ENCODE measurements at regions not wholly inside any gene's neighbourhood (a gene's known extent, or its start where the extent isn't known, plus 50 kb on each side); places are given as distances from the start of the nearest gene placed in this dataset.

DNA sequence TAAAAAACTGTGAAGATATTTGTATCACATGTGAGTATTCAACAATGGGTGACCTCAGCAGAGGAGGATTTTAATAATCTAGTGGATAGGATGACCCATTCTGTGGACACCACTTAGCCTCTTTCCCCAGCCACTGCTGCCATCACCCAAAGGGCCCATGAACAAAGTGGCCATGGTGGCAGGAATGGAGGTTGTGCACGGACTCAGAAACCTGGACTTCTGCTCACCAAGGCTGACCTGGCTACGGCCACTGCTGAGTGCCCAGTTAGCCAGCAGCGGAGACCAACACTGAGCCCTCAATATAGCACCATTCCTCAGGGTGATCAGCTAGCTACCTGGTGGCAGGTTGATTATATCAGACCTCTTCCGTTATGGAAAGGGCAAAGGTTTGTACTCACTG lies 1410.4 kb upstream of the CDH9 start:
- no peak overlapping the region for H2AK5ac ChIP-seq (ENCODE audit: low read depth, low read length)
- no peak overlapping the region for H2BK5ac ChIP-seq (ENCODE audit: low read depth, low read length)
- DNase-seq (ENCODE audit: low read depth in 1 of 2, low spot score in 2 of 2) = no peak
- H3K4me3 ChIP-seq (ENCODE audit: extremely low read depth in 1 of 4, insufficient read depth in 2 of 4, low read depth in 3 of 4, low read length in 4 of 4) = no peak overlapping the region
- no peak overlapping the region for H3K9ac ChIP-seq (replicated peaks in 1 of 4; ENCODE audit: extremely low read depth in 1 of 4, low read depth in 3 of 4, low read length in 3 of 4)
- H3K14ac ChIP-seq (ENCODE audit: insufficient read length) = no peak overlapping the region
- 80% methylated on average over 4 of the region's 4 CpGs; no CpG with 5 or more reads in 1 of the 2 experiments for WGBS, 2 experiments (ENCODE audit: extremely low coverage in 1 of 2, insufficient coverage in 1 of 2, insufficient read length in 1 of 2, insufficient replicate concordance in 2 of 2, low coverage in 1 of 2, low lambda C conversion rate in 2 of 2, missing lambda C conversion rate in 1 of 2)
- H2BK15ac ChIP-seq (ENCODE audit: low read length) = no peak overlapping the region
- H4K91ac ChIP-seq (replicated peaks; ENCODE audit: insufficient read length, low read length) = no peak overlapping the region
- H3K79me2 ChIP-seq (ENCODE audit: control insufficient read depth in 1 of 2, insufficient read depth in 2 of 2, low read length in 2 of 2) = no peaks in the 10 kb centered on the region
- TF ChIP-seq RBBP5 (IDR thresholded peaks at IDR 0.05; ENCODE audit: borderline replicate concordance, low read depth, low read length) (no peak), EP300 (IDR thresholded peaks at IDR 0.05; ENCODE audit: borderline replicate concordance in 1 of 2, low read depth in 2 of 2, low read length in 2 of 2) (no peak), BACH1 (IDR thresholded peaks at IDR 0.05; ENCODE audit: low read length) (no peak)
- TF ChIP-seq, protein P1, sequence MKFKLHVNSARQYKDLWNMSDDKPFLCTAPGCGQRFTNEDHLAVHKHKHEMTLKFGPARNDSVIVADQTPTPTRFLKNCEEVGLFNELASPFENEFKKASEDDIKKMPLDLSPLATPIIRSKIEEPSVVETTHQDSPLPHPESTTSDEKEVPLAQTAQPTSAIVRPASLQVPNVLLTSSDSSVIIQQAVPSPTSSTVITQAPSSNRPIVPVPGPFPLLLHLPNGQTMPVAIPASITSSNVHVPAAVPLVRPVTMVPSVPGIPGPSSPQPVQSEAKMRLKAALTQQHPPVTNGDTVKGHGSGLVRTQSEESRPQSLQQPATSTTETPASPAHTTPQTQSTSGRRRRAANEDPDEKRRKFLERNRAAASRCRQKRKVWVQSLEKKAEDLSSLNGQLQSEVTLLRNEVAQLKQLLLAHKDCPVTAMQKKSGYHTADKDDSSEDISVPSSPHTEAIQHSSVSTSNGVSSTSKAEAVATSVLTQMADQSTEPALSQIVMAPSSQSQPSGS (IDR thresholded peaks at IDR 0.05; ENCODE audit: low read length) = no peak
- no peak overlapping the region for H3K27ac ChIP-seq (ENCODE audit: low read depth, low read length)
- H3K36me3 ChIP-seq (ENCODE audit: control insufficient read depth in 2 of 4, insufficient read depth in 4 of 4, low read length in 3 of 4) = no peaks in the 10 kb centered on the region
- H3K9me3 ChIP-seq (ENCODE audit: insufficient read depth in 2 of 2, low read depth in 1 of 2, low read length in 1 of 2) = no peaks in the 10 kb centered on the region; a peak in 1 of 4 replicates
- H3K4me1 ChIP-seq (replicated peaks in 1 of 4; ENCODE audit: control insufficient read depth in 3 of 4, insufficient read depth in 4 of 4, low read length in 3 of 4) = no peaks in the 10 kb centered on the region
- no peak overlapping the region for H3K56ac ChIP-seq (replicated peaks; ENCODE audit: insufficient read length, low read depth, low read length)
- ChIA-PET CTCF (ENCODE audit: partially characterized antibody) (no interaction called here), POLR2A (ENCODE audit: partially characterized antibody) (no interaction called here)
- no peak overlapping the region for H3K4me2 ChIP-seq (ENCODE audit: insufficient read depth in 1 of 2, low read depth in 2 of 2, low read length in 2 of 2)
- no peak overlapping the region for H4K5ac ChIP-seq (ENCODE audit: insufficient read length, low read depth, low read length)
- H2BK20ac ChIP-seq (ENCODE audit: low read length) = no peak overlapping the region
- H3K79me1 ChIP-seq (ENCODE audit: low read depth, low read length) = no peaks in the 10 kb centered on the region
- no peak overlapping the region for H3K4ac ChIP-seq (replicated peaks; ENCODE audit: insufficient read length, low read depth, low read length)
- H3K27me3 ChIP-seq (replicated peaks in 1 of 4; ENCODE audit: control insufficient read depth in 3 of 4, extremely low read depth in 1 of 4, insufficient read depth in 3 of 4, low read length in 3 of 4) = no peaks in the 10 kb centered on the region
- H2AFZ ChIP-seq (ENCODE audit: low read length) = no peak overlapping the region
- no peak for FAIRE-seq
- no peak overlapping the region for H2BK120ac ChIP-seq (replicated peaks; ENCODE audit: low read depth, low read length)
- no peaks in the 10 kb centered on the region for H4K20me1 ChIP-seq (replicated peaks in 1 of 2; ENCODE audit: control insufficient read depth in 1 of 2, insufficient read depth in 2 of 2, low read length in 2 of 2)
- no peak overlapping the region for H3K23ac ChIP-seq (ENCODE audit: insufficient read length)
- H3K23me2 ChIP-seq (ENCODE audit: low read depth, low read length) = no peaks in the 10 kb centered on the region
- H2BK12ac ChIP-seq (ENCODE audit: low read depth, low read length) = no peak overlapping the region
- H4K8ac ChIP-seq (ENCODE audit: extremely low read depth, insufficient read depth, low read length) = no peak overlapping the region
- H3K18ac ChIP-seq (ENCODE audit: extremely low read depth, low read length) = no peak overlapping the region

Data from H1 (cell line).